ENCODE measurements at regions not wholly inside any gene's neighbourhood (a gene's known extent, or its start where the extent isn't known, plus 50 kb on each side); places are given as distances from the start of the nearest gene placed in this dataset.
"Not testable (repeated sequence)": the region's sequence is repeated elsewhere in the genome, so short reads cannot be mapped to it uniquely, and the experiment has no call there.

- intact Hi-C loops (cut with DNase I): no loop called here
- peak in 1 of 10 donors; percentile 26 for DNase-seq
Measured at GRCh38 chr1:10935246-10935645, 77.2 kb upstream of the TARDBP start.

- intact Hi-C loops (cut with DNase I): no loop called here
- DNase-seq: peak in 1 of 10 donors; percentile 6
Measured at GRCh38 chr1:10935724-10936123, 76.7 kb upstream of the TARDBP start.

GRCh38 chr1:10936998-10937901 lies 75.2 kb upstream of the TARDBP start:
- peak in 1 of 10 donors; percentile 39 for DNase-seq
- intact Hi-C loops (cut with DNase I): no loop called here

GRCh38 chr1:10938741-10939417 lies 73.6 kb upstream of the TARDBP start:
- intact Hi-C loops (cut with DNase I): no loop called here
- DNase-seq: no peak

DNA sequence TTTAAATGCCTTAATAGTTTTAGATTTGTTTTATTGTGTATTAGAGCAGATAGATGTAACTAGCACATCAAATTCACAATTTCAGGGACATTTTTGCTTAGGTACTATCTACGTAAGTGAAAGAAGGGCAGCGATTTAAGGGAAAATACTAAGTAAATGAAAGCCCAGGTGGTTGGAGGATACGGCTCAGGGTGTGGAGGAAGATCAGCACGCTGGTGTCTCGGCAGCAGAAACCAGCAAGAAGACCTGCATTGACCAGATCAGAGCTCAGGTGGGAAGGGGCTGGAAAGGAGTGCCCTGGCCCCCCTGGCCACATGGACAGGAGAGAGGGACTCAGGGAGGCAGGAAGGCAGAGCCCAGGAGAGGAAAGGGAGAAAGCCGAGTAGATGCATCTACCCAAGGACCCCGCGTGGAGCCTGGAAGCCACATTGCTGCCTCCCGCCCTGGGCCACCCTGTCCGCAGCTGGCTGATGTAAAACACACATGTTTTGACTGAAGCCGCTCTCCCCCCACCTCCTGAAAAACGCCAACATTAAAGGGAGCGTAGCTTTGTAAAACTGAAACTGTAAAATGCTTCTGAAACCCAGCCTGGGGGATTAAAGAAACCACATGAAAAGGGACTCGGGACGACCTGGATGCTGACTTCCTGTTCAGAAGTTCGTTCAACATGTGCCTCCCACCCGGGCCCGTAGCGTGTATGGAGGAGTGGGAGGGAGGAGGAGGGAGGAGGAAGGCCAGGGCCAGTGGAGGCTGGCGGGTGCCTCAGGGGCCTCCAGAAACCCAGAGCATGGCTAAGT lies 72.6 kb upstream of the TARDBP start:
- intact Hi-C loops (cut with DNase I): loop anchor here (5.0 kb wide), 1 partner anchor 428 kb away; no protein-coding TSS in a partner anchor
- DNase-seq: no peak

- intact Hi-C loops (cut with DNase I): loop anchor here (5.0 kb wide), 1 partner anchor 428 kb away; no protein-coding TSS in a partner anchor
- DNase-seq: no peak
Measured at GRCh38 chr1:10940451-10940804, 72.0 kb upstream of the TARDBP start.

GRCh38 chr1:10940838-10941237 lies 71.6 kb upstream of the TARDBP start:
- DNase-seq: peak in 1 of 10 donors; percentile 41
- intact Hi-C loops (cut with DNase I): loop anchor here (5.0 kb wide), 1 partner anchor 429 kb away; no protein-coding TSS in a partner anchor

GRCh38 chr1:10941891-10942541 lies 70.4 kb upstream of the TARDBP start:
- DNase-seq: peak in 7 of 10 donors; percentile 45 to 91 (median 62)
- intact Hi-C loops (cut with DNase I): loop anchor here (5.0 kb wide), 1 partner anchor 430 kb away; no protein-coding TSS in a partner anchor

GRCh38 chr1:10942542-10942912 lies 69.9 kb upstream of the TARDBP start:
- intact Hi-C loops (cut with DNase I): loop anchor here (5.0 kb wide), 1 partner anchor 430 kb away; no protein-coding TSS in a partner anchor
- DNase-seq: no peak

- intact Hi-C loops (cut with DNase I): loop anchor here (5.0 kb wide), 1 partner anchor 431 kb away; no protein-coding TSS in a partner anchor
Measured at GRCh38 chr1:10943041-10943440, 69.4 kb upstream of the TARDBP start.

GRCh38 chr1:10943991-10944730 lies 68.3 kb upstream of the TARDBP start:
- no peak for DNase-seq
- intact Hi-C loops (cut with DNase I): loop anchor here (5.0 kb wide), 1 partner anchor 432 kb away; no protein-coding TSS in a partner anchor

More at GRCh38 chr1:10943041-10943440, 69.4 kb upstream of the TARDBP start:
- no peak for DNase-seq

DNA sequence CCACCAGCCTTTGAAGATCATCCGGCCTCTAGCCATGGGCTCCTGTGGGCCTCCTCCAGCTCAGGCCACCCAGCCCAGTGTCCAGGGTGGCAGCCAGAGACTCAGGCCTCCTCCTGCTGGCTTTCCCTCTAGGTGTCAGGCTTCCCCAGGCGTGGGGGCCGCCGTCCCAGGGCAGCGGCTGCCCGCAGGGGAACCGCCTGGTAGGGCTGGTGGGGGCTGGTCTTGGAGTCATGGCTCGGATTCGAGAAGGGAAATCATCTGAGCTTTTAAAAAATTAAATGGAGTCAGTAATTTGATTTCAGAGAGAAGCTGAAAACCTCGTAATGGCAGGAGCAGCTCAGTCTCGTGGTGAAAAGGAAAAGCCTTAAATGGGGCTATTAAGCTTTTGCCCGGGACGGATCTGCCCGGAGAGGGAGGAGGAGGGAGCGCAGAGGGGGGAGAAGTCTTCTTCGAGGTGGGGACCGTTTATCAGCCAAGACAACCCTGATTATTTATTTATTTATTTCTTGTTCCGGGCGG lies 66.4 kb upstream of the TARDBP start:
- intact Hi-C loops (cut with DNase I): no loop called here
- no peak for DNase-seq

DNA sequence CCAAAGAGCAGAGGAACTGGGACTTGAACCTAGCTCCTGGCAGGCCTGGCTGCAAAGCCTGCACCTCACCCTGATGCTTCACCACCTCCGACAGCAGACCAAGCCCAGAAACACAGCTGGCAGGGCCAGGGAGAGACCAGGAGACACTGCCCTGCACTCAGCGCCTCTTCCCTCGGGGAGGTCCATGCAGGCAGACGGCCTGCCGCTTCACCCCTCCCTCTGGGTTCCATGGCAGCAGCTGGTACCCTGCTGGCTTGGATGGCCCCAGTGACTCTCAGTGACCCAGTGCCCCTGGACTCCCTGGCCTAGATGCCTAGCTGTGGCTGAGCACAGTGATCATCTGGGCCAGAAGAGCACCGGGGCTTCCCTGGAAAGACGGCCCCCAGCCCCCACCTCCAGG lies 65.3 kb upstream of the TARDBP start:
- intact Hi-C loops (cut with DNase I): no loop called here
- no peak for DNase-seq

DNA sequence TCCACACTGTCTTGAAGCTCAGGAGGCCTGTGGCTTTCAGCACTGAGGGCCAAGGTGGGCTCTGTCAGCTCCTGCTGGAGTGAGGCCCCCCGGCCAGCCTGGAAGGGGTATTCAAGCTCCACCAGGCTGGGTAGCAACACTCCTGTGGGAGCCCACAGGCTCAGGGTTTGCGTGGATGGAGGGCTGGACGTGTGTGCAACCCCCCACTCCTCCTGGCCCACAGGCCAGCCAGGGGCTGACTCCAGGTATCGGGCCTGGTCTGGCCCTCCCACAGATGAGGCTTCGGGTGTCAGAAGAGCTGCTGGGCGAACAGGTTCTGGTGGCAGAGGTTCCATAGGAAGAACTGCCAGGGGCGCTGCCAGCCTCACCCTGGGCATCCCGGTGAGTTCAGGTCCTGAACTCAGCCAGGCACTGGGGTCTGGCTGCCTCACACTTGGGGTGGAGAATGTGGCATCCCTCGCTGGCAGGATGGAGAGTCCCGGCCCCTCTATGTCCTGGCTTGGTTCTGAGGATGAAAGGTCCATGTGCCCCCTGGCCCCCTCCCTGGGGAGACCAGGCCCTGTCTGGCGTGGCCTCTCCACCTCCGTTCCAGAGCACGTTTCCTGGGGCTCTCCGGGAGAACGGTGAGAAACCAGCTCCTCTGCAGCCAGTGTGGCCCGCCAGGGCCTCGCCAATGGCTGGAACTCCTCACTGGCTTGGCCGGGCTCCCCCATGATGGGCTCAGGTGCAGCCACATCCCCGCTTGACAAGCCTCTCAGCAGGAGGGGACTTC lies 64.6 kb upstream of the TARDBP start:
- no peak for DNase-seq
- intact Hi-C loops (cut with DNase I): no loop called here

GRCh38 chr1:10948463-10948775 lies 64.0 kb upstream of the TARDBP start:
- DNase-seq: no peak
- intact Hi-C loops (cut with DNase I): no loop called here

DNA sequence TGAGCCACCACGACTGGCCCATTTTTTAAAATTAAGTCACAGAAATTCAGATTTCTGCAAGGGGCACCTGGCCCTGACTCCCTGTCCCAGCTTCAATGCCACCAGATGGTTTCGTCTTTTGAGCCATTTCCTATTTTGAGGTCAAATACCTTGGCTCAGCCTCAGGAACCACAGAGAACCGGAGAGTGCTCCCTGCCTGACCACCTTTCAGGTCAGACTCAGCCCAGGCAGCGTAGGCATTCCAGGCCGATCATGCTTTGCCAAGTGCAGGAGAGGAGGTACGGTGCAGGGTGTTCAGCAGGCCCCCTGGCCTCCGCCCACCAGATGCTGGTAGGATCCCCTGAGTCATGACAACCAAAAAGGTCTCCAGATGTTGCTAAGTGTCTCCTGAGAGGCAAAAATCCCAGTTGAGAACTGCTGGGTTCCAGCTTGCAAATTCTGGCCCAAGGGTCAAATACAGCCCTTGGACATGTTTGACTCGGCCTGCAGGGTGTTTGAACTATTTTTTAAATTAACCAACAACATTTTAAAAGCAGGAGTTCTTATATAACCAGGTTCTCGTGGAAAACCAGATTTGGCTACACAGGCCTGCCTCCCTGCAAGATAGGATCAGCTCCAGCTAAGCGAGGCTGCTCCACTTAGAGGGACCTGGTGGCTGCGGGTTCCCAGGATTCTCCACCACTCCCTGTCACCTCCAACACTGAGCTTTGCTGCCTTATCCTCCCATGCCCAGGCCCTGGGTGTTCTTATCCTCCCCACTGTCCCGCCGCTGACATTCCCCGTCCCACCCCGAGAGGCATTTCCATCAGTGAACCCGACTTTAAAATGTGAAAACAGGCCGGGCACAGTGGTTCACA lies 61.9 kb upstream of the TARDBP start:
- intact Hi-C loops (cut with DNase I): no loop called here
- no peak for DNase-seq

GRCh38 chr1:10951298-10951697 lies 61.2 kb upstream of the TARDBP start:
- DNase-seq; intact Hi-C loops (cut with DNase I): not testable (repeated sequence)

DNA sequence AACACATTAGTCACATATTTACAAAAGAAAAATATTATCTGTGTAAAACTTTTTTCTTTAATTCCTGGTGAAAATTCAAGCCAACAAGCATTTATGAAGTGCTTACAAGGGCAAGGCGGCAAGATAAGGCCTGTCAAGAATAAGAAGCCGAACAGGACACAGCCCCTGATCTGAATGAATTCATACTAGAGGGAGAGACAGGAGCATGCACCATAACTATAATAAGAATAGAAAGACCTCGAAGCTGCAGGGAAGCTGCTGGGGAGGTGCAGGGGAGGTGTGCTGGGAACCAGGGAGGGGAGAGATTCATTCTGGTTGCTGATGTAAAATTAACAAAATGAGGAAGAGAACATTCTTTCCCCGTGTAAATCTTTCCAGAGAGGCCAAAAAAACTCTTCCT lies 60.5 kb upstream of the TARDBP start:
- intact Hi-C loops (cut with DNase I): no loop called here
- DNase-seq: no peak
